ENCODE measurements at regions not wholly inside any gene's neighbourhood (a gene's known extent, or its start where the extent isn't known, plus 50 kb on each side); places are given as distances from the start of the nearest gene placed in this dataset.

DNA sequence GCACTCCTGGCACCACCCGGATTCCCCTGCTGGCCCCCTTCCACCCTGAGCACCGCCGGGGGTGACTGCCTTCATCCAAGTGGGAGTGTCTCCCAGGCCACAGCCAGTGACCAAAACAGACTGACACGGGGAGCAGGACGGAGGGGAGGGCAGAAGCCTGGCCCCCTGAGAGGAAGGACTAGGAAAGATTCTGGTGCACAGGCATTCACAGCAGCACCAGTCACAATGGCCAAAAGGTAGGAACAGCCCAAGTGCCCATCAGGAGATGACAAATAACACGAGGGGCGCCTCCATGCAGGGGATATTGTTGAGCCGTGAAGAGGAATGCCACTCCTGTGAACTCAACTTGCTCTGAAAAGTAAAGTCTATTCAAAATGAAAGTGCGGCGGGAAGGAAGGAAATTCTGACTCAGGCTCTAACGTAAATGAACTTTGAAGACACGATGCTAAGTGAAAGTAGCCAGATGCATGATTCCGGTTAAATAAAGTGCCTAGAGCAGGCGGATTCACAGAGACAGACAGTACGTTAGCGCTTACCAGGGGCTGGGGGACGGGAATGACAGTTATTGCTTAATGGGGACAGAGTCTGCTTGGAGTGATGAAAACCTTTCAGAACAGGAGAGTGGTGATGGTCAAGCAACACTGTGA lies 146.1 kb upstream of the NCOR2 start:
- no peak for TF ChIP-seq TAF1 (IDR thresholded peaks at IDR 0.05; ENCODE audit: borderline replicate concordance, insufficient read depth, low read length)
- TF ChIP-seq POLR2AphosphoS5 (IDR thresholded peaks at IDR 0.05; ENCODE audit: low read depth, low read length): no peak
